ENCODE measurements at regions not wholly inside any gene's neighbourhood (a gene's known extent, or its start where the extent isn't known, plus 50 kb on each side); places are given as distances from the start of the nearest gene placed in this dataset.
A peak's percentile ranks its signal among the peaks of the same experiment; 100 is the strongest.

DNA sequence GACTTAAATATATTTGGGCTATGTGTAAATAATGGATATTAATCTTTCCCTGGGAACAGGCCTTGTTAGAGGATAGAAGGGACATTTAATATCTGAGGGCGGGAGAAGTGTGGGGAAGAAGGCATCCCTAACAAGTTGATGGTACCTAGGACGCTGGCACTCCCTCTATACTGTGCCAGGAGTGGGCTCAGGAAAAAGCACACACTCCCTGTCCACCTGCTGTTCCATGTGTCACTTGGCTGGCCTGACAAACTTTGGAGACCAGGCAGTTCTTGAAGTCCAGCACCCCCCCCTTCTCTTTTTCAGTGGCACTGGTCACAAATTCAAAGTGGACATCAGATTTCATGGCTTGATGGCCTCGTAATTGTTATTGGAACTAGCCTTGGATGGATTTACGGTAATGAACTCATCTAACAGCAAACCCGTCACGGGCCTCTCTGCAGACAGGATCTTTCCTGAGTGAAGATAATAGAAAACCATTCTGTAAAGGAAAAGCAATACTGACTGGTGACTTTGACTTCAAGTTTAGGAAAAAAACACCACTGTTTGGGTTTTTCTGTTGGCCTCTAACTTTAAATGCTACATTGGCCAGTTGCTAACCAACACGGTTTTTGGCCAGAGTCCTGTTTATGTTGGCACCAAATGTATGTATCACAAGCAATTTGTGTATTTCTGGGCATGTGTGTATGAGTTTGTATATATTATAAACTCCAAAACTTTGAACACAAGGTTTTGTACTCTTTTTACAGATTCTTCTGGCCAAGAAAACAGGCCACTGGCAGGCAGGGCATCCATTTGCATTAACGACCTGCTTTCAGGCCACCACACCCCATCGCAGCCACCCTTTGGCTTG lies 552.6 kb downstream of the CCDC171 start:
- no peaks in the 10 kb centered on the region for H3K36me3 Mint-ChIP-seq
- no peak for DNase-seq (ENCODE audit: low spot score in 2 of 2)
- H3K27ac Mint-ChIP-seq = no peak overlapping the region
- ATAC-seq = no peak
- no peaks in the 10 kb centered on the region for H3K9me3 Mint-ChIP-seq

DNA sequence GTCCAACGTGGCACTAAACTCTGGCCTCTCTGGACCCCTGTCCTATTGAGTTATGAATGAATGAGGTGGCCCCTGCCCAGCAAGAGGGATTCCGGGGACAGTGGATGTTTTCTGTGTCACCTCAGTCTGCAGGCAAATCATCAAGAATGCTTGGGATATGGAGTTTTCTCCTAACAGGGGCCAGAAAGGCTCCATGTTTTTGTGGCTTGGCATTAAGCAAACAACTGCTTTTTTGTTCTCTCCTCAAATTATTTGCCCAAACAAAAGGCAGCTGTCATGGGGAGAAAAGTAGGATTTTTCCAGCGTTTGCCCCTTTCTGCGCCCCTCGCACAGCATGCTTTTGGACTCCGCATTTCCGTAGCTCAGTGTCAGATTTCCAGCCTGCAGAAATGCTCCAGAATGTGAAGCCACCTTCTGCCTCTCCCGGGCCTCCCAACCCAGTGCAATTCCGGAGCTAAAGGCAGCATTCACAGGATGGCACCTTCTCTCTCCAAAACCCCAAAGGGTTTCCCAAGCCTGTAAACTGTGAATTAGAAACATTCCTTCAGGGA lies 553.3 kb downstream of the CCDC171 start:
- DNase-seq (ENCODE audit: low spot score in 2 of 2) = no peak
- Mint-ChIP-seq H3K9me3 (no peaks in the 10 kb centered on the region), H3K36me3 (no peaks in the 10 kb centered on the region), H3K27ac (no peak overlapping the region)
- no peak for ATAC-seq

DNA sequence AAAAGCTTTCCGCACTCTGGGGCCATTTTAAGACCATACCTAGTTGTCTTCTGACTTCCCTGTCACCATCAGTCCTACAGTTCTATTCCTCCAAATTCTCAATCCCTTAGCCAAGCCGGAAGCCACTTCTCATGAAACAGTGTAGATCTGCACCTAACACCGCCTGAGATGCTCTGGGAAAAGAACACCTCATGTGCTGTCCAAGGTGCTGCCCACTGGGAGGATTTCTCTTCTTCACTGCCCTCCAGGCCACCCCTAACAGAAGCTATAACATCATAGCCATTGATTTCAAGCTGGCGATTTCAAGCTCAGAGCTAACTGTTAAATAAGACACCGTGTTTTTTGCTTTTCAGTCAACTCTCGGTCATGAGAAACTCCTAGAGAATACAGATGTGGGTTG lies 559.3 kb downstream of the CCDC171 start:
- no peak for ATAC-seq
- H3K27ac Mint-ChIP-seq = no peak overlapping the region
- H3K36me3 Mint-ChIP-seq = no peaks in the 10 kb centered on the region
- H3K9me3 Mint-ChIP-seq = peaks cover 0 to 7% of the 10 kb centered on the region in 2 donors
- DNase-seq (ENCODE audit: low spot score in 2 of 2) = no peak

GRCh38 chr9:16115994-16116393 lies 563.2 kb downstream of the CCDC171 start:
- peak; percentile 22 to 91 for ATAC-seq

GRCh38 chr9:16118043-16118442 lies 565.2 kb downstream of the CCDC171 start:
- Mint-ChIP-seq H3K27ac (no peak overlapping the region), H3K9me3 (peaks cover 0 to 11% of the 10 kb centered on the region in 2 donors), H3K36me3 (no peaks in the 10 kb centered on the region)
- ATAC-seq = peak in 1 of 2 donors; percentile 51
- DNase-seq (ENCODE audit: low spot score in 2 of 2) = no peak

More at GRCh38 chr9:16115994-16116393, 563.2 kb downstream of the CCDC171 start:
- DNase-seq (ENCODE audit: low spot score in 2 of 2) = no peak
- peaks cover 0 to 10% of the 10 kb centered on the region in 2 donors for H3K9me3 Mint-ChIP-seq
- H3K36me3 Mint-ChIP-seq = no peaks in the 10 kb centered on the region
- no peak overlapping the region for H3K27ac Mint-ChIP-seq

GRCh38 chr9:16119261-16120230 lies 566.7 kb downstream of the CCDC171 start:
- no peak for ATAC-seq
- H3K9me3 Mint-ChIP-seq = peaks cover 3 to 7% of the 10 kb centered on the region in 2 donors
- H3K36me3 Mint-ChIP-seq = no peaks in the 10 kb centered on the region
- DNase-seq (ENCODE audit: low spot score in 2 of 2) = no peak
- no peak overlapping the region for H3K27ac Mint-ChIP-seq

DNA sequence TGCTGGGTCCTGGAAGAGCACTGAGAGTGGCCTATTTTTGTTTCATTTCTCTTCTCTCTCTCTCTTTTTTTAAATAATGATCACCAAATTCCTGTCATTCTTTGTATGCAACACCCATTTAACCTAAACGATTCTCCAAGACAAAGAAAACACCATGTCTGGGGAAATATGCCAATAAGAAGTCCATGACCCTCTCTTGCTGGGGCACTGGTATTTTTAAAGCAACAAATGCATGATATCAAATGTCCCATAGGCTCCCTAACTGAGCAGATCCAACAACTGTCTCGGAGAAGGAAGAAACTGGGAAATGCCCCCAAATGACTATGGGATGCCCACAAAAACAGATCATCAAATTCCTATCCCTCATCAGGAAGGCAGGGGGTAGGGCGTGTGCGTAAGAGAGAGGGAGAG lies 567.4 kb downstream of the CCDC171 start:
- H3K36me3 Mint-ChIP-seq = no peaks in the 10 kb centered on the region

DNA sequence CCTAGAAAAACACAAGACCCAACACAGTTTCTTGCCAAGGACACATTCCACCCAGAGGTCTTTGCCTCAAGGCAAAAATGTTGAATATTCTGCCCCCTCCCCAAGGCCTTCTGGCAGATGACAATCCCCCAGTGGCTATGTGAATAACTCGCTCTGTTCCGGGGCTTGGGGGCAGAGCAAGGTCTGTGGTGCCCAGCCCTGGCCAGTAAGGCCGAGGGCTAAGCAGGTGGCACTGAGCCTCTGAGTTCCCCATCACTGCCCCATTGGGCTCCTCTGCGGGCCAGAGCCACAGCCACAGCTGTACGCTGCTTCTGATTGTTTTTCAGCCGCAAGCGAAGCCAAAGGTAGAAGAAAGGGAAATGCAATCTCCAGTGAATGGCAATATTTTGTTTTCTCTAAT lies 567.9 kb downstream of the CCDC171 start:
- no peaks in the 10 kb centered on the region for H3K36me3 Mint-ChIP-seq
- H3K27ac Mint-ChIP-seq = no peak overlapping the region
- peaks cover 3 to 12% of the 10 kb centered on the region in 2 donors for H3K9me3 Mint-ChIP-seq
- ATAC-seq = no peak
- DNase-seq (ENCODE audit: low spot score in 2 of 2) = no peak

More for the DNA sequence above, 567.4 kb downstream of the CCDC171 start:
- no peak for ATAC-seq
- no peak for DNase-seq (ENCODE audit: low spot score in 2 of 2)
- H3K9me3 Mint-ChIP-seq = peaks cover 3 to 9% of the 10 kb centered on the region in 2 donors
- no peak overlapping the region for H3K27ac Mint-ChIP-seq

GRCh38 chr9:16121168-16121567 lies 568.3 kb downstream of the CCDC171 start:
- ATAC-seq = no peak
- no peak for DNase-seq (ENCODE audit: low spot score in 2 of 2)
- Mint-ChIP-seq H3K9me3 (peaks cover 3 to 12% of the 10 kb centered on the region in 2 donors), H3K27ac (no peak overlapping the region), H3K36me3 (no peaks in the 10 kb centered on the region)

DNA sequence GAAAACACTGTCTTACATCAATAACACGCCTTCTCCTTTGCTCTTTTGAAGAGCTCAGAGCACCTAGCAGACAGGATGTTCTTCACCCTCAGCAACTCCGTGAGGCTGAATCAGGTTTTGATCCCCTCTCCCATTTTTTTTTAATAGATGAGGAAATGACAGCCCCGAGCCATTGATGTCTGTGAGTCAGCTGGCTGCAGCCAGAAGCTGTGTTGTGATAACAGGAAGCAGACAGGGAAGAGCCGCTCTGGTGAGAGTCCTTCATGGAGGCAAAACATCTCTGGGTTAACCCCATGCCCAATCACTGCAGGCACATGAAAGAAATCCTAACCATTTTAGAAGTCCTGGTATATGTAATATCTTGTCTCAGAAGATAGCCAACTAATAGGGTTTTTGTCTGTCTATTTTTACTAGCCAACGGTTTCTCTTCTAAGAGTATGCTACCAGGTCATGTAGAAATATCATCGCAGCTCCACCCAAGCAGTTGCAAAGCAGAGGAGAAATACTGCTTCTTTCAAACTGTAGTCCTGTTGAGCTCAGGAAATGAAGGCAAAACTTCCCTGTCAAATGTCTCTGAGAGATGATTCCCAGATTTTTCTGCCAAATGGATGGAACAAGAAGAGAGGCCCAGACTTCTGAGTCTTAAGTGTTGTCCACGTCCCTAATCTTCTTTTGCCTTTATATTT lies 568.9 kb downstream of the CCDC171 start:
- Mint-ChIP-seq H3K36me3 (no peaks in the 10 kb centered on the region), H3K9me3 (peaks cover 3 to 12% of the 10 kb centered on the region in 2 donors), H3K27ac (no peak overlapping the region)
- no peak for DNase-seq (ENCODE audit: low spot score in 2 of 2)
- ATAC-seq = peak in 1 of 2 donors; percentile 14

DNA sequence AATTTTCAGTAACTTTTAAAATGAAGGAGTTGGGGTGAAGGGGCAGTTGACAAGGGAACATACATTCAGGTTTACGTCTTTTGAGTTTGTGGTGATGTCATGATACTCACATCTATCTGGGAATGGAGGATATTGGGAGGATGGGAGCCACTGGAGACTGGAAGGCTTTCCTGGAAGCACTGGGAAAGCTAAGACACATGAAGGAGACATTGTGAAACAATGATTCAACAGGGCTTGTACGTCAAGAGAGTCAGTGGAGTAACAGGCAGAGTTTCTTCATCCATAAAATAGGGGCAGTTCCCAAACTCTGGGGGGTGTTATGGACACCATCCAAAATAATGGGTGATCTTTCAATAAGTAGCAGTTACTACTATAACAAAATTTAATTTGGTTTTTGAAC lies 572.8 kb downstream of the CCDC171 start:
- Mint-ChIP-seq H3K27ac (no peak overlapping the region), H3K36me3 (peaks cover 0 to 4% of the 10 kb centered on the region in 2 donors), H3K9me3 (peaks cover 6 to 18% of the 10 kb centered on the region in 2 donors)
- ATAC-seq = peak in 1 of 2 donors; percentile 6
- DNase-seq (ENCODE audit: low spot score in 2 of 2) = no peak

- H3K27ac Mint-ChIP-seq = no peak overlapping the region
- peaks cover 6 to 18% of the 10 kb centered on the region in 2 donors for H3K9me3 Mint-ChIP-seq
- DNase-seq (ENCODE audit: low spot score in 2 of 2) (no peak), ATAC-seq (peak; percentile 82 to 88)
- H3K36me3 Mint-ChIP-seq = peaks cover 0 to 4% of the 10 kb centered on the region in 2 donors
Measured at GRCh38 chr9:16126042-16126441, 573.2 kb downstream of the CCDC171 start.

- Mint-ChIP-seq H3K27ac (peak overlapping the region; percentile 2 to 81), H3K36me3 (peaks cover 0 to 4% of the 10 kb centered on the region in 2 donors), H3K9me3 (peaks cover 6 to 18% of the 10 kb centered on the region in 2 donors)
- ATAC-seq = peak in 1 of 2 donors; percentile 7
- DNase-seq (ENCODE audit: low spot score in 2 of 2) = no peak
Measured at GRCh38 chr9:16128003-16128402, 575.2 kb downstream of the CCDC171 start.

DNA sequence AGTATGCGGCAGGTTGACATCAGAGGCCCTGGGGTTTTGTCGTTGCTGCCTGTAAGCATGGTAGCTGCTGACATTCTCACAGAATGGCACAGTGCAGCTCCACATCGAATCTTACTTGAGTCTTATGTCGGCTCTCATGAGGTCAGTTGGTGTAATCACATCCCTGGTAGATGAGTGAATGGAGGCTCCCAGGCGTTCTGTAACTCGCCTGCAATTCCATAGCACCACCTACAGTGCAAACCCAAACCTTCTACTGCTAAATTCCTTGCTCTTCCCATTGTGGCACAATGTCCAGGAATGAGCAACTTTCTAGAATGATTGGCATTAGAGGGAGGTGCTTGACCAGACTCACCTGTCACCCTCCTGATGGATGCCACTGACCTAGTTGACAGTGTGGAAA lies 578.4 kb downstream of the CCDC171 start:
- Mint-ChIP-seq H3K36me3 (peaks cover 0 to 4% of the 10 kb centered on the region in 2 donors), H3K9me3 (peaks cover 4 to 9% of the 10 kb centered on the region in 2 donors), H3K27ac (no peak overlapping the region)
- ATAC-seq = no peak
- DNase-seq (ENCODE audit: low spot score in 2 of 2) = no peak

GRCh38 chr9:16132513-16132912 lies 579.7 kb downstream of the CCDC171 start:
- H3K27ac Mint-ChIP-seq = no peak overlapping the region
- ATAC-seq (no peak), DNase-seq (ENCODE audit: low spot score in 2 of 2) (no peak)
- H3K36me3 Mint-ChIP-seq = peaks cover 0 to 4% of the 10 kb centered on the region in 2 donors
- peaks cover 0 to 9% of the 10 kb centered on the region in 2 donors for H3K9me3 Mint-ChIP-seq

DNA sequence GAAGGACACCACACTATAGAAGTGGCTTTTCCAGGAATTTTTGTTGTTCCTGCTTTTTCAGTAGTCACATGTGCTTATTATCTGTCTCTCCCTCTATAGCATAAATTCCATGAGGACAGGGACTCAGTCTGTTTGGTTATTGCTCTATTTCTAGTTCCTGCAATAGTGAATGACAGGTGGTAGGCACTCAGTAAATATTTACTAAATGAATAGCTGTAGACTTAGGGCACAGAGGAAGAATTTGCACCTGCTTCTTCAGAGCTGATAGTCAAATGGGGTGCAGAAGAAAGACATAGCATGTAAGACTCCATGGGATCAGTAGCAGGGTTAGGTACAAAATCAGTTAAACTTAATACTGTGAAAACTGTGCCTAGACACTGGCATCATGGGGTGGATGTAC lies 580.2 kb downstream of the CCDC171 start:
- ATAC-seq (no peak), DNase-seq (ENCODE audit: low spot score in 2 of 2) (no peak)
- Mint-ChIP-seq H3K27ac (no peak overlapping the region), H3K9me3 (peaks cover 0 to 9% of the 10 kb centered on the region in 2 donors), H3K36me3 (peaks cover 0 to 4% of the 10 kb centered on the region in 2 donors)

Data from activated naive CD4-positive, alpha-beta T cell treated with anti-CD3 and anti-CD28 coated beads, Interleukin-2, amount 50 U/mL, for 72 hours (primary cell).